Stomach (tissue), 8 donors: ENCODE measurements at regions not wholly inside any gene's neighbourhood (a gene's known extent, or its start where the extent isn't known, plus 50 kb on each side); places are given as distances from the start of the nearest gene placed in this dataset.

Experiments
- DNase-seq, 2 donors: peaks; one replicate each; pipeline versions ENCODE4 v3.0.0 to v3.0.0-alpha.2; 2013 to 2019
- H3K27ac ChIP-seq, 5 donors: fragments of 200-600 bp in 4 of 5; sonication (generic) in 4 of 5; one replicate each; pipeline ENCODE4 v1.5.1; 2013 to 2019; ENCODE audit warnings: mild to moderate bottlenecking in 1 of 5, moderate library complexity in 1 of 5
- H3K27me3 ChIP-seq, 3 donors: fragments of 200-600 bp; sonication (generic); one replicate each; pipeline ENCODE4 v1.5.1; 2017 to 2019; ENCODE audit warnings: mixed run types in 1 of 3
- H3K36me3 ChIP-seq, 4 donors: fragments of 200-600 bp; sonication (generic); 1 replicate in 3 of 4; 2 replicates in 1 of 4; pipeline ENCODE4 v1.5.1; 2016 to 2019
- H3K4me1 ChIP-seq, 4 donors: fragments of 200-600 bp; sonication (generic); one replicate each; pipeline ENCODE4 v1.5.1; 2016 to 2019
- H3K4me3 ChIP-seq, 4 donors: fragments of 200-600 bp; sonication (generic) in 3 of 4; one replicate each; pipeline ENCODE4 v1.5.1; 2016 to 2019; ENCODE audit warnings: mild to moderate bottlenecking in 1 of 4
- H3K9me3 ChIP-seq, 4 donors: fragments of 200-600 bp; sonication (generic); one replicate each; pipeline ENCODE4 v1.5.1; 2016 to 2019
- CTCF ChIP-seq, 7 experiments: fragments of 450-650 bp in 4 of 7; fragments of 200-600 bp in 3 of 7; sonication (generic) in 3 of 7; IDR thresholded peaks; one replicate each; pipeline ENCODE4 v1.5.1; 2016 to 2019; ENCODE audit warnings: antibody characterized with exemption in 7 of 7, control low read depth in 2 of 7, mild to moderate bottlenecking in 1 of 7
- EP300 ChIP-seq: sonication (generic); formaldehyde crosslinking; IDR thresholded peaks from one replicate; pipeline ENCODE4 v1.6.1; 2017; ENCODE audit warnings: antibody characterized with exemption
- POLR2A ChIP-seq, 4 donors: fragments of 450-650 bp; IDR thresholded peaks; one replicate each; pipeline ENCODE4 v1.6.1; 2016; ENCODE audit warnings: antibody characterized with exemption in 4 of 4, control low read depth in 2 of 4, mild to moderate bottlenecking in 1 of 4, moderate library complexity in 1 of 4
- POLR2AphosphoS5 ChIP-seq, 3 donors: sonication (generic); formaldehyde crosslinking; IDR thresholded peaks; one replicate each; pipeline ENCODE4 v1.6.1; 2016; ENCODE audit warnings: antibody characterized with exemption in 3 of 3
- WGBS, 5 donors: extraction: QIAGEN DNeasy Blood & Tissue Kit in 3 of 5; methylation state at CpG; one replicate each; pipeline versions ENCODE4 v1.1.5 to v1.1.7; 2013 to 2018; 5-methylcytosine and 5-hydroxymethylcytosine counted together
- intact Hi-C: fragments of 100-400 bp; cut with DNase I; formaldehyde crosslinking; loops from one replicate; pipeline ENCODE4 v1.15.1; 2023; ENCODE audit warnings: low total_unique reads
- donor health status: healthy with polysubstance abuse.
- donor health status: Bipolar disorder and iron deficiency.
- donor health status: healthy.

GRCh38 chr1:14220324-14220723 lies 378.2 kb upstream of the KAZN start:
- DNase-seq, result peak in 1 of 2 donors; percentile 7
- intact Hi-C loops, result no loop called here
- H3K27ac ChIP-seq, result no peak overlapping the region
- H3K4me3 ChIP-seq, result no peak overlapping the region
- H3K27me3 ChIP-seq, result no peaks in the 10 kb centered on the region
- no peaks in the 10 kb centered on the region for H3K4me1 ChIP-seq
- H3K36me3 ChIP-seq, result no peaks in the 10 kb centered on the region
- peaks cover 0 to 42% (median 20%) of the 10 kb centered on the region in 4 donors for H3K9me3 ChIP-seq
- WGBS, 5 donors, result 78 to 82% (median 80%) methylated on average over 4 of the region's 4 CpGs
- no peak for TF ChIP-seq POLR2AphosphoS5 (IDR thresholded peaks at IDR 0.05)
- TF ChIP-seq POLR2A (IDR thresholded peaks at IDR 0.05), result no peak
- no peak for TF ChIP-seq CTCF (IDR thresholded peaks at IDR 0.05)
- TF ChIP-seq EP300, result no peak

- intact Hi-C loops, result no loop called here
- H3K4me1 ChIP-seq, result no peaks in the 10 kb centered on the region
- H3K27me3 ChIP-seq, result no peaks in the 10 kb centered on the region
- 81 to 94% (median 89%) methylated on average over 2 of the region's 2 CpGs for WGBS, 5 donors
- no peaks in the 10 kb centered on the region for H3K36me3 ChIP-seq
- no peak overlapping the region for H3K4me3 ChIP-seq
- TF ChIP-seq CTCF (IDR thresholded peaks at IDR 0.05) (no peak), POLR2AphosphoS5 (IDR thresholded peaks at IDR 0.05) (no peak), POLR2A (IDR thresholded peaks at IDR 0.05) (no peak), EP300 (no peak)
- H3K27ac ChIP-seq, result no peak overlapping the region
- DNase-seq, result no peak
- H3K9me3 ChIP-seq, result peaks cover 0 to 42% (median 20%) of the 10 kb centered on the region in 4 donors
These were observed 377.7 kb upstream of the KAZN start for GRCh38 chr1:14220811-14221210.

- Histone ChIP-seq H3K27ac (no peak overlapping the region), H3K36me3 (no peaks in the 10 kb centered on the region), H3K4me3 (no peak overlapping the region), H3K4me1 (no peaks in the 10 kb centered on the region), H3K27me3 (no peaks in the 10 kb centered on the region), H3K9me3 (peaks cover 0 to 29% (median 10%) of the 10 kb centered on the region in 4 donors)
- TF ChIP-seq EP300, result no peak
- TF ChIP-seq POLR2AphosphoS5 (IDR thresholded peaks at IDR 0.05), result no peak
- no peak for TF ChIP-seq POLR2A (IDR thresholded peaks at IDR 0.05)
- no peak for TF ChIP-seq CTCF (IDR thresholded peaks at IDR 0.05)
- WGBS, 5 donors, result 53 to 65% (median 63%) methylated on average over 6 of the region's 6 CpGs
- intact Hi-C loops, result no loop called here
- no peak for DNase-seq
These were observed 376.4 kb upstream of the KAZN start for GRCh38 chr1:14222086-14222485.

GRCh38 chr1:14228677-14229076 lies 369.8 kb upstream of the KAZN start:
- no peak for TF ChIP-seq POLR2AphosphoS5 (IDR thresholded peaks at IDR 0.05)
- no peak for TF ChIP-seq POLR2A (IDR thresholded peaks at IDR 0.05)
- TF ChIP-seq EP300, result no peak
- TF ChIP-seq CTCF (IDR thresholded peaks at IDR 0.05), result no peak
- H3K4me1 ChIP-seq, result no peaks in the 10 kb centered on the region
- H3K27ac ChIP-seq, result no peak overlapping the region
- H3K4me3 ChIP-seq, result no peak overlapping the region
- WGBS, 5 donors, result 62 to 90% (median 80%) methylated on average over 1 of the region's 1 CpG
- no peak for DNase-seq
- H3K27me3 ChIP-seq, result no peaks in the 10 kb centered on the region
- intact Hi-C loops, result no loop called here
- peaks cover 0 to 16% (median 13%) of the 10 kb centered on the region in 4 donors for H3K9me3 ChIP-seq
- no peaks in the 10 kb centered on the region for H3K36me3 ChIP-seq
